HCT116 (cell line): ENCODE measurements at regions not wholly inside any gene's neighbourhood (a gene's known extent, or its start where the extent isn't known, plus 50 kb on each side); places are given as distances from the start of the nearest gene placed in this dataset.

Experiments used
- ATAC-seq: fragments of 200-7000 bp; cut with Tn5 transposase; 2 replicates; pipeline ENCODE4 v1.9.1; 2020; ENCODE audit warnings: mild to moderate bottlenecking, moderate library complexity
- BruUV-seq: library from RNA; stranded (reverse); fragments of 400-500 nt; replicated peaks from 2 replicates; lab custom pipeline; 2021; lab: Mats Ljungman, UMichigan
- CTCF ChIA-PET: fragments of 300-600 bp; sonication (Branson Sonifier 250); formaldehyde crosslinking; loops from one replicate; lab custom pipeline; 2021; ENCODE audit warnings: antibody characterized with exemption; lab: Charles Lee
- POLR2A ChIA-PET: fragments of 300-600, 350-600 bp; sonication (Branson Sonifier 250); formaldehyde crosslinking; loops from one replicate; lab custom pipeline; 2021; ENCODE audit warnings: antibody characterized with exemption; lab: Charles Lee
- RAD21 ChIA-PET, 2 experiments: fragments of 300-600 bp; sonication (Branson Sonifier 250); formaldehyde crosslinking; loops; one replicate each; lab custom pipeline; 2023; ENCODE audit warnings: low total read pairs in 2 of 2; ENCODE audit not compliant: uncharacterized antibody in 2 of 2, unreplicated experiment in 2 of 2, low non-redundant PET in 1 of 2; lab: Charles Lee
- DNase-seq: peaks from one replicate; pipeline ENCODE4 v3.0.0-alpha.2; 2010; ENCODE audit warnings: low read depth, low spot score
- H2AFZ ChIP-seq: fragments of 200-600 bp; shearing (Covaris generic), sonication (generic); 2 replicates; pipeline ENCODE4 v1.6.1; 2017; ENCODE audit warnings: low read depth, mixed run types, mixed read lengths, antibody characterized with exemption, low read length; ENCODE audit not compliant: poor library complexity, severe bottlenecking
- H3K27ac ChIP-seq: 2 replicates; pipeline ENCODE4 v1.5.1; 2012; ENCODE audit warnings: low read depth, low read length
- H3K27me3 ChIP-seq: fragments of 200-600 bp; sonication (generic); 2 replicates; pipeline ENCODE4 v1.6.1; 2016; ENCODE audit warnings: mixed run types, low read length, mixed read lengths; ENCODE audit not compliant: insufficient read depth
- H3K36me3 ChIP-seq, 2 experiments: fragments of 200-500 bp in 1 of 2; fragments of 200-600 bp in 1 of 2; sonication (Bioruptor generic) in 1 of 2; sonication (generic) in 1 of 2; 2 replicates each; pipeline versions ENCODE4 v1.5.1 to v1.6.1; 2014 to 2016; ENCODE audit warnings: low read length in 2 of 2, inconsistent platforms in 1 of 2, mixed read lengths in 1 of 2, mixed run types in 1 of 2; ENCODE audit not compliant: insufficient read depth in 2 of 2, control insufficient read depth in 1 of 2
- H3K4me1 ChIP-seq, 2 experiments: fragments of 200-600 bp in 1 of 2; sonication (generic) in 1 of 2; 2 replicates each; pipeline versions ENCODE4 v1.5.1 to v1.6.1; 2012 to 2017; ENCODE audit warnings: low read length in 2 of 2, inconsistent platforms in 1 of 2, mild to moderate bottlenecking in 1 of 2, mixed read lengths in 1 of 2, mixed run types in 1 of 2, moderate library complexity in 1 of 2; ENCODE audit not compliant: insufficient read depth in 2 of 2, control insufficient read depth in 1 of 2
- H3K4me2 ChIP-seq: fragments of 200-600 bp; sonication (generic); 2 replicates; pipeline ENCODE4 v1.6.1; 2017; ENCODE audit warnings: mixed run types, low read length, mixed read lengths
- H3K4me3 ChIP-seq, 2 experiments: fragments of 200-600 bp in 1 of 2; sonication (generic) in 1 of 2; replicated peaks in 1 of 2; 2 replicates each; pipeline ENCODE4 v1.5.1; 2011 to 2016; ENCODE audit warnings: low read length in 2 of 2, control low read depth in 1 of 2, low read depth in 1 of 2, mild to moderate bottlenecking in 1 of 2, mixed read lengths in 1 of 2, mixed run types in 1 of 2
- H3K79me2 ChIP-seq: fragments of 200-600 bp; sonication (generic); 2 replicates; pipeline ENCODE4 v1.6.1; 2017; ENCODE audit warnings: mild to moderate bottlenecking, mixed run types, low read length, moderate library complexity, mixed read lengths; ENCODE audit not compliant: insufficient read depth
- H3K9ac ChIP-seq: fragments of 200-600 bp; sonication (generic); 2 replicates; pipeline ENCODE4 v1.6.1; 2016; ENCODE audit warnings: low read length, mixed read lengths
- H3K9me2 ChIP-seq: fragments of 200-600 bp; sonication (generic), shearing (Covaris generic); 2 replicates; pipeline ENCODE4 v1.6.1; 2017; ENCODE audit warnings: mixed run types, mild to moderate bottlenecking, moderate library complexity; ENCODE audit not compliant: insufficient read depth
- H3K9me3 ChIP-seq, 2 experiments: fragments of 200-500 bp in 1 of 2; fragments of 200-600 bp in 1 of 2; sonication (Bioruptor generic) in 1 of 2; sonication (generic) in 1 of 2; 2 replicates each; pipeline ENCODE4 v1.6.1; 2014 to 2017; ENCODE audit warnings: low read length in 2 of 2, mixed read lengths in 2 of 2, inconsistent platforms in 1 of 2, low read depth in 1 of 2, mild to moderate bottlenecking in 1 of 2, mixed run types in 1 of 2, moderate library complexity in 1 of 2; ENCODE audit not compliant: control insufficient read depth in 1 of 2, insufficient read depth in 1 of 2
- H4K20me1 ChIP-seq: fragments of 200-600 bp; sonication (generic), shearing (Covaris generic); 2 replicates; pipeline ENCODE4 v1.6.1; 2017; ENCODE audit warnings: mixed run types, mild to moderate bottlenecking, moderate library complexity; ENCODE audit not compliant: insufficient read depth
- ATF3 ChIP-seq: IDR thresholded peaks from 2 replicates; pipeline ENCODE4 v1.6.1; 2012
- CBX3 ChIP-seq: IDR thresholded peaks from 2 replicates; pipeline ENCODE4 v1.6.1; 2012; ENCODE audit warnings: low read depth
- CEBPB ChIP-seq: IDR thresholded peaks from 2 replicates; pipeline ENCODE4 v1.6.1; 2012; ENCODE audit warnings: low read depth
- CTCF ChIP-seq, 3 experiments: fragments of 200-600 bp in 1 of 3; sonication (generic) in 1 of 3; IDR thresholded peaks in 2 of 3; conservative IDR thresholded peaks in 1 of 3; 2 replicates each; pipeline ENCODE4 v1.5.1; 2012 to 2017; ENCODE audit warnings: low read depth in 2 of 3, low read length in 2 of 3, antibody characterized with exemption in 1 of 3, borderline replicate concordance in 1 of 3, control low read depth in 1 of 3, mild to moderate bottlenecking in 1 of 3, mixed read lengths in 1 of 3, mixed run types in 1 of 3, moderate library complexity in 1 of 3; ENCODE audit not compliant: insufficient read depth in 1 of 3
- EGR1 ChIP-seq: IDR thresholded peaks from 2 replicates; pipeline ENCODE4 v1.6.1; 2012; ENCODE audit warnings: low read depth
- EZH2phosphoT487 ChIP-seq: fragments of 200-600 bp; IDR thresholded peaks from 2 replicates; pipeline ENCODE4 v1.6.1; 2018; ENCODE audit warnings: antibody characterized with exemption, borderline replicate concordance
- POLR2A ChIP-seq: IDR thresholded peaks from 2 replicates; pipeline ENCODE4 v1.7.0; 2011; ENCODE audit warnings: borderline replicate concordance; ENCODE audit not compliant: insufficient read depth, insufficient read length; ENCODE audit errors: extremely low read depth
- TCF7L2 ChIP-seq: IDR thresholded peaks from 2 replicates; pipeline ENCODE4 v1.7.0; 2011; ENCODE audit warnings: borderline replicate concordance, inconsistent platforms; ENCODE audit not compliant: insufficient read depth, insufficient read length; ENCODE audit errors: extremely low read depth
- YY1 ChIP-seq: IDR thresholded peaks from 2 replicates; pipeline ENCODE4 v1.6.1; 2011; ENCODE audit warnings: low read length, low read depth, moderate library complexity, mild to moderate bottlenecking; ENCODE audit not compliant: insufficient replicate concordance; ENCODE audit errors: extremely low read depth
- intact Hi-C: fragments of 100-400 bp; cut with micrococcal nuclease; formaldehyde crosslinking; loops from 2 replicates; pipeline ENCODE4 v1.10.0; 2022

DNA sequence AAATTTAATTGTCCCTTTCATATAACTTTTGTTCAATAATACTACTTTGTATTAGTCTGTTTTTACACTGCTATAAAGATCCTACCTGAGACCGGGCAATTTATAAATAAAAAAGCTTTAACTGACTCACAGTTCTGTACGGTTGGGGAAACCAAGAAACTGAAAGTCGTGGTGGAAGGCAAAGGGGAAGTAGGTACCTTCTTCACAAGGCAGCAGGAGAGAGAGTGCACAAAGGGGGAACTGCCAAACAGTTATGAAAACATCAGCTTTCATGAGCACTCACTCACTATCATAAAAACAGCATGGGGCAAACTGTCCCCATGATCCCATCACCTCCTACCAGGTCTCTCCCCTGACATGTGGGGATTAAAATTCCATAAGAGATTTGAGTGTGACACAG lies 1069.0 kb downstream of the FSCB start (continued):
- TF ChIP-seq CTCF (IDR thresholded peaks at IDR 0.05 in 2 of 3, conservative IDR thresholded peaks at IDR 0.05 in 1 of 3; ENCODE audit: borderline replicate concordance in 1 of 3, insufficient read depth in 1 of 3, low read depth in 2 of 3, low read length in 2 of 3): no peak
- TF ChIP-seq, all 23 proteins: peak for 0

- Histone ChIP-seq H3K27me3 (no peaks in the 10 kb centered on the region), H2AFZ (no peak overlapping the region), H3K79me2 (no peaks in the 10 kb centered on the region), H3K36me3 (no peaks in the 10 kb centered on the region), H3K9me3 (peaks cover 0 to 2% of the 10 kb centered on the region in 2 experiments; a peak in 1 of 4 replicates), H3K4me3 (no peak overlapping the region), H3K4me1 (no peaks in the 10 kb centered on the region), H3K9ac (no peak overlapping the region), H3K4me2 (no peak overlapping the region), H4K20me1 (no peaks in the 10 kb centered on the region; the same call in 1 of the 2 replicates), H3K9me2 (no peaks in the 10 kb centered on the region), H3K27ac (no peak overlapping the region)
- DNase-seq: no peak
- intact Hi-C loops: no loop called here
- ATAC-seq: no peak
- TF ChIP-seq ATF3 (no peak), TCF7L2 (no peak), EZH2phosphoT487 (no peak), CBX3 (no peak), CEBPB (no peak), YY1 (no peak), EGR1 (no peak), POLR2A (no peak)
- BruUV-seq: no TSS peak
- ChIA-PET CTCF (no interaction called here), RAD21 (no interaction called here), POLR2A (no interaction called here)
Observed at GRCh38 chr14:43418324-43418723, 1088.8 kb downstream of the FSCB start.
